DMS 273 treated with DMSO at 0.1 percent for 48 hours (cell line): ENCODE measurements at regions not wholly inside any gene's neighbourhood (a gene's known extent, or its start where the extent isn't known, plus 50 kb on each side); places are given as distances from the start of the nearest gene placed in this dataset.
"Not testable (repeated sequence)": the region's sequence is repeated elsewhere in the genome, so short reads cannot be mapped to it uniquely, and the experiment has no call there.

Experiments used
- DNase-seq: peaks from one replicate; lab custom pipeline; 2025; lab: John Stamatoyannopoulos, UW

GRCh38 chr6:84353459-84354423 is 126.3 kb upstream of the CEP162 start:
- no peak for DNase-seq

DNA sequence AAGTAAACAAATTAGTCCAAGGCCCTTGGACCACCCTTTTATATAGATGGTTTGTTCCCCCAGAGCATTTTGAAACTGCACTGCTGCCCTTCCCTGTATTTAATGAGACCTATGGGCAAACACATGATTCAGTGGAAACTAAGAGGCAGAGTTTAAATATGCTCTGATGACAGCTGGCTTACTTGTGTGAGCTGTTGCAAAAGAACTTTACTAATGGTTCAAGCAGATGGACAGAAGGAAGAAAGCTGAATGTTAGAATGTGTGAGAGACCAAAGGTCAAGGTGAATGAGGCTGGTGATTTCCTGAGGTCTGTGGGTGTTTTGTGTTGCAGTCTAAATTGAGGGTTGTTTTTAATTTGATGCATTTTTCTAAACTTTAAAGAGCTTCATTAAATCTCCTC is 123.0 kb upstream of the CEP162 start:
- no peak for DNase-seq

DNA sequence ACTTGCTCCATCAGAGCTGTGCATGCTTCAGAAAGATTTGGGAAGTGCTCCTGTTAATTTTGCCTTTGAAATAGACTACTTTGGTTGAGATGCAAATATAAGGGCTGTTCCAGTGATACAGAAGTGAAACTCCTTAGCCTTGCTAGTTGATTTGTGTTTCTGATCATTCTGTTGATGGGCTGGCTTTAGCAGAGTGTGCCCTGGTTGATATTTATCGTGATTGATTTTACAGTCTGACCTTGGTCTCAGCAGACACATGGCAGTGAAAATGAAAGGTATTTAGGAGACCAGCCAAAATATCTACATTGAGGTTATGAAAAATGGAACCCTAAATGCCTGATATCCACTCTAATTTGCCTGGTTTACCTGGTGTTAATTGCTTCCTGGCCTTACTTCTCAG is 122.1 kb upstream of the CEP162 start:
- no peak for DNase-seq

DNA sequence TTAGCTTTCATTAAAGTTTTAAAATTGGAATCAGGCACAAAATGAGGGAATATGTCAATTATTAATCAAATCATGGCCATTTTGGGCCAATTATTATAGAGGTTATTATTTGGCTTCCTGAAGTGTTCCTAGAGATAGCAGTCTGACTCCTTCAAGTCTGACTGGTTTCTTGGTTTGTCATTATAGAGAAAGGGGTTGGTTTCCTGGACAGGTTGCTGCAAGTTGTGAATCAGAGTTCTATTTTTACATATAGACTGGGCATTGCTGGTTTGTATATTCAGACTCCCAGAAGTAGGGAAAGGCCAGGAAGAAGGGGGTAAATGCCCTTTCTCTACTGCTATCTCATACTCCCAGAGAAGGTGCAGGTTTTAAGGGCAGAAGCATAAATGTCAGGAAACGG is 121.4 kb upstream of the CEP162 start:
- no peak for DNase-seq

- no peak for DNase-seq
Measured at GRCh38 chr6:84346372-84346771, 118.9 kb upstream of the CEP162 start.

GRCh38 chr6:84344005-84344404 is 116.6 kb upstream of the CEP162 start:
- DNase-seq, result no peak

- no peak for DNase-seq
Measured at GRCh38 chr6:84340422-84340821, 113.0 kb upstream of the CEP162 start.

DNA sequence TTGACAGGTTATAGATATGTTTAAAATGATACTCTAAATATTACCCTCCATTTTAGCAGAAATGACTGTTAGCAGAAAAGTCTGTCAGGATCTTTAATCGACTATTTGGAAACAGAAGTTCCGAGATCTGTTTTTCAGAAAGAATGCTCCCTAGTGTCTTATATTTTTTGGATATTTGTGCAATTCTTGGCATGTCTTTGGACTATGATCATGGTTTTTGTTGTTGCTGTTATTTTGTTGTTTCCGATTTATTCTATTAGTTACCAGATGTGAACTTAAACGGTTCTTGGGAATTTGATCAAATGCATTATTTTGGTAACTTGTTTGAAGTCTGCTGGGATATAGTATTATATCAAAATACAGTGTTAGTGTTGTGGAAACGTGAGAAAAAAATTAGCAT is 106.4 kb upstream of the CEP162 start:
- DNase-seq, result no peak

DNA sequence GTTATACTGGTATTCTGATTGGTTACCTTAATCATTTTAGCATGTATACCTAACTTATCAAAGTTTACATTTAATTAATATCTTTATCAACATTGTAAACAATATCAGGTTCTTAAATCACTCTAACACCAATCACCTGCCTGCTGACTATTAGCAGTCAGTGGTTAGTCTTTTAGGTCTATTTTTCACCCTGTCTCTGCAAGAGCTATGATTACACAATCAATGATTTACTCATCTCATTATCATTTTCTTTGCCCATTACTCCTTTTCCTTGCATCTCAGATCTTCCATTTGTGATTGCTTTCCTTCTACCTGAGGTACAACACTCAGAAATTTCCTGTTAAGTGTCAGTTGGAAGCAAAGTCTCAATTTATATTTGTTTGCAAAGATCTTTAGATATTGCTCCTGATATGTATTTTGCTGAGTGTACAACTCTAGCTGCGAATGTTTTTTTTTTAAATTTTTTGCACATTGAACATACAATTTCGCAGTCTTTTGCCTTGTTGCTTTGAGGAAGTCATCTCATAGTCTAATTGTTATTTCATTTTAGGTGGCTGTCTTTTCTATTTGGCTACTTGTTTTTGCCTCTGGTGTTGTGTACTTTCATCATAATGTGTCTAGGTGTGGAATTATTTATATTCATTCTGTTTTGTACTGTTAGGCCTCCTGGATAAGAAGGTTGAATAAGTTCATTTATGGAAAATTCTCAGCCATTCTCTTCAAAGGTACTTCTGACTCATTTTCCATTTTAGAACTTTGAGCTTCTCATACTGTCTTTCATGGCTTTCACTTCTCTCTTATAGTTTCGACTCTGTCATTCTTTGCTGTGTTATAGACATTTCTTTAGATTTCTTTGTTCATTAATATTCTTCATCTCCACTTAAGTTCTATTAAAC is 104.9 kb upstream of the CEP162 start:
- no peak for DNase-seq

GRCh38 chr6:84330325-84330724 is 102.9 kb upstream of the CEP162 start:
- no peak for DNase-seq

- no peak for DNase-seq
Measured at GRCh38 chr6:84329516-84329915, 102.1 kb upstream of the CEP162 start.

DNA sequence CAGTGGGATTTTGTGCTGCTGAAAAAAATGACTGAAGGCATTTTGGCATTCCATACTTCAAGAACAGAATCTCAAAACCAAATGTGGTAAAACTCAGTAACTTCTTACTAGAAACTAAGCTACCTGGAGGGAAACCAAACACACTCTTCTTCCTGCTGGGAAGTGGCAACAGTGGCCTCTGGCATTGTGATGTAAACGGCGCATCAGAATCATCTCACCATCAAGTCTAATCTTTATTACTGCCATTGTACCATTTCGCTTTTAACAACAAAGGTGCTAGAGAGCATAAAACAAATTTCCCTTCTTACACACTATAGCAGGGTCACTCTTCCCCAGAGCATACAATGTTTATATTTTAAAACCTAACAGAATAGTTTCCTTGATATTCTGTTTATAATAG is 101.6 kb upstream of the CEP162 start:
- DNase-seq, result no peak

GRCh38 chr6:84317463-84317862 is 90.0 kb upstream of the CEP162 start:
- DNase-seq, result no peak

DNA sequence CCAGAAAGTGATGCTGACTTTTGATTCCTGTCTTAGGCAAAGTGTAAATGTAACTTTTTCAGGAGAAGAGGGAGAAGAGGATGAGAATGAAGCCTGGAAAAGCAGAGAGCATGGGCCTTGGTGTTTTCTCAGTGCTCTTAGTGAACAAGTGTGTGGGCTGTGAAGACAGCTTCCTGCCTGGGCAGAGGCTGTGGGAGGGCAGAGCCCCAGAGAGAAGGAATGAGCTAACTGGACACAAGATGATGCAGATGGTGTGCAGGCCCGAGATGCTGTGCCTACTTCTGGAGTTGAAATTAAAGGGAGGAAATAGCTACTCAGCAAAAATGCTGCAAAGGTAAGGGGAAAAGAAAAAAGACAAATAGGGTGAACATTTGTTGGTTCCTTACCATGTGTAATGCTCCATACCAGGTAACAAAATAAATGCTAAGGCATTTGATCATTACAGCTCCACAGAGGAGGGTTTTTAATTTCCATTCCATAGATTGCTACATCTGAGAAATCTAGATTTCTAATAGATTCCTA is 87.0 kb upstream of the CEP162 start:
- no peak for DNase-seq

GRCh38 chr6:84309336-84309735 is 81.9 kb upstream of the CEP162 start:
- DNase-seq, result no peak

DNA sequence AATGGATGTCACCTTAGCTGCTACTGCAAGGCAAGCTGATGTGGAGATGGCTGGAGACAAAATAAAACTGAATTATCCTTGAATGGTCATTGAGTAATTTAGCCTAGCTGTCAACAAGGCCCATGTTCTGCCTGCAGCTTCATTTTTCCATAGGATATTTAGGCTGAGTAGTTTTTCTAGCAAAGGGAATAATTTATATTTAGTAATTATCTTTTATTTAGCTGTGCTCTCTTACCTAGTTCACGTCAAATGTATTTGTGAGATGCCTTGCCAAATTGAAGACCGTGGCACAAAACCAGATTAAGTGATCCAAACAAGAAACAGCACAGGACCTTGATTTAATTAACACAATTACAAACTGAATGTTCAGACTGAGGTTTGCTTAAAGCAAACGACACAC is 77.4 kb upstream of the CEP162 start:
- DNase-seq, result no peak

DNA sequence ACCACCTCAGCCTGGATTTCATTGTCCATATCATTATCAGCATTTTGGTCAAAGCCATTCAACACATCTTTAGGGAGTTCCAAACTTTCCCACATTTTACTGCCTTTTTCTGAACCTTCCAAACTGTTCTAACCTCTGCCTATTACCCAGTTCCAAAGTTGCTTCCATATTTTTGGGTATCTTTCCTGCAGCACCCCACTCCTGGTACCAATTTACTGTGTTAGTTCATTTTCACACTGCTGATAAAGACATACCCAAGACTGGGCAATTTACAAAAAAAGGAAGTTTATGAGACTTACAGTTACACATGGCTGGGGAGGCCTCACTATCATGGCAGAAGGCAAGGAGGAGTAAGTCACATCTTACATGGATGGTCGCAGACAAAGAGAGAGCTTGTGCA is 63.6 kb upstream of the CEP162 start:
- DNase-seq, result not testable (repeated sequence)

GRCh38 chr6:84284428-84285049 is 57.1 kb upstream of the CEP162 start:
- peak; percentile 8 for DNase-seq

DNA sequence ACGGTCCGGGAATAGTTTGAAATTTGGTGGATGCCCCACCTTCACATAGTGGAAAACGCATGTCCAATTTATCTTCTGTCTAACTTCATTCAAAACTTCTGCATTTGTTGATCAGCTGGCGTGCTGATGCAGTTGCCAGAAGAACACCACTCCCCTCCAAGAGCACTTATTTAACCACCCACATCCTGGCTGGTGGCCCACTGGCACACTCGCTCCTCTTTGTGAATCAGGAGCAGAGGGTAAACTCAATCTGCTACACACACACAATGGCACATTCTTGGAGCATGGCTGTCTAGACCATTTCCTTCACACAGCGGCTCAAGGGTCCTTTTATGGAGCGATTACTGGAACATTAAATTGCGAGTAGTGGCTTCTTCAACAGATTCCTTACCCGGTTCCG is 55.1 kb upstream of the CEP162 start:
- peak; percentile 23 for DNase-seq

DNA sequence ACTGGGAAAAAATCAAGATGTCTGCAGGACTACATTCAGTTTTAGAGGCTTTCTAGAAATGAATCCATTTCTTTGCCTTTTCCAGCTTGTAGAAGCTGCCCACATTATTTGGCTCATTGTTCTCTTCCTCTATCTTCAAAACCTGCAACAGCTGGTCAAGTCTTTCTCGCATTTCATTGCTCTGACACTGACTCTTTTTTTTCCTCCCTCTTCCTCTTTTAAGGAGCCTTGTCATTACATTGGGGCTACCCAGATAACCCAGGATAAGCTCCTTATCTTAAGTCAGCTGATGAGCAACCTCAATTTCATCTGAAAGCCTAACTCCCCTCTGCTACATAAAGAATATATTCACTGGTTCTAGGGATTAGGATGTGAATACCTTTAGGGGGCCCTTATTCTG is 53.2 kb upstream of the CEP162 start:
- DNase-seq, result no peak

DNA sequence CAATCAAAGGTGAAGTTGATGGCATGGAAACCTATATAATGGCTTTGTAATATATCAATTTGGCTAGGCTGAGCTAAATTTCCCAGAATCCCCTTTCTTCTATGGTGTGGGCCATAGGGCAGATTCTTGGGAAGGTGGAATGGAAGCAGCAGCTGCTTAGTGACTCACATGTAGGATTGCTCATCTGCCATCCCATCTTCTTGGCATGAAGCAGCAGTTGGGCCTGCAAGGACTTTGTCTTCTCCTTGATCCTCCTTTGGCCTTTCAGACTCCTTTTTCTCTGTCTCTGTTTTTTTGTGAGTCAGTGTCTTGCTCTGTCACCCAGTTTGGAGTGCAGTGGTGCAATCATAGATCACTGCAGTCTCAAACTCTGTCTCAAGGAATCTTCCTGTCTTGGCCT is 52.6 kb upstream of the CEP162 start:
- no peak for DNase-seq

- DNase-seq, result no peak
Measured at GRCh38 chr6:84278321-84278998, 51.0 kb upstream of the CEP162 start.
